GM23338 (cell line): ENCODE measurements at regions not wholly inside any gene's neighbourhood (a gene's known extent, or its start where the extent isn't known, plus 50 kb on each side); places are given as distances from the start of the nearest gene placed in this dataset.

Source experiments
- ATAC-seq: fragments of 200-7000 bp; cut with Tn5 transposase; 3 replicates; pipeline ENCODE4 v1.9.1; 2020
- DNase-seq: peaks from one replicate; pipeline ENCODE4 v3.0.0-alpha.2; 2015; ENCODE audit warnings: low spot score
- H2AFZ ChIP-seq: fragments of 200-600 bp; sonication (generic); 2 replicates; pipeline ENCODE4 v1.8.0; 2016; ENCODE audit warnings: antibody characterized with exemption, mild to moderate bottlenecking, moderate library complexity
- H3F3A ChIP-seq: fragments of 200-600 bp; sonication (generic); replicated peaks from 2 replicates; pipeline ENCODE4 v1.8.0; 2017; ENCODE audit warnings: antibody characterized with exemption, mixed run types, low read depth
- H3K27ac ChIP-seq: fragments of 200-600 bp; sonication (generic); 2 replicates; pipeline ENCODE4 v1.6.1; 2016; ENCODE audit warnings: low read depth
- H3K27me3 ChIP-seq: fragments of 200-600 bp; sonication (generic); 2 replicates; pipeline ENCODE4 v1.8.0; 2016; ENCODE audit warnings: mild to moderate bottlenecking, mixed run types, moderate library complexity; ENCODE audit not compliant: insufficient read depth
- H3K36me3 ChIP-seq: fragments of 200-600 bp; sonication (generic); 2 replicates; pipeline ENCODE4 v1.8.0; 2016; ENCODE audit warnings: mild to moderate bottlenecking; ENCODE audit not compliant: insufficient read depth
- H3K4me1 ChIP-seq: fragments of 200-600 bp; sonication (generic); 2 replicates; pipeline ENCODE4 v1.8.0; 2016; ENCODE audit warnings: mild to moderate bottlenecking, moderate library complexity; ENCODE audit not compliant: insufficient read depth
- H3K4me2 ChIP-seq: fragments of 200-600 bp; sonication (generic); 2 replicates; pipeline ENCODE4 v1.7.1; 2017; ENCODE audit warnings: mixed run types
- H3K4me3 ChIP-seq: fragments of 200-600 bp; sonication (generic); 2 replicates; pipeline ENCODE4 v1.6.1; 2016; ENCODE audit warnings: mixed run types
- H3K79me2 ChIP-seq: fragments of 200-600 bp; sonication (generic); replicated peaks from 2 replicates; pipeline ENCODE4 v1.8.0; 2017; ENCODE audit warnings: mild to moderate bottlenecking; ENCODE audit not compliant: insufficient read depth
- H3K9me2 ChIP-seq: fragments of 200-600 bp; sonication (generic); 2 replicates; pipeline ENCODE4 v1.8.0; 2017; ENCODE audit not compliant: insufficient read depth
- H4K20me1 ChIP-seq: fragments of 200-600 bp; sonication (generic); replicated peaks from 2 replicates; pipeline ENCODE4 v1.8.0; 2017; ENCODE audit warnings: mild to moderate bottlenecking; ENCODE audit not compliant: insufficient read depth
- H3K27ac Mint-ChIP-seq: 2 replicates; pipeline ENCODE4 v1.8.0; 2020; ENCODE audit warnings: inconsistent platforms, mild to moderate bottlenecking, moderate library complexity, mixed read lengths
- H3K27me3 Mint-ChIP-seq: 3 replicates; pipeline ENCODE4 v1.8.0; 2022; ENCODE audit warnings: low read depth, mild to moderate bottlenecking, moderate library complexity, mixed read lengths, inconsistent platforms; ENCODE audit not compliant: insufficient read depth, poor library complexity
- H3K36me3 Mint-ChIP-seq: 3 replicates; pipeline ENCODE4 v1.8.0; 2021; ENCODE audit warnings: low read depth, mild to moderate bottlenecking, inconsistent platforms, moderate library complexity, mixed read lengths
- H3K4me1 Mint-ChIP-seq: 3 replicates; pipeline ENCODE4 v1.8.0; 2020; ENCODE audit warnings: mild to moderate bottlenecking, inconsistent platforms, mixed read lengths
- H3K4me3 Mint-ChIP-seq: 3 replicates; pipeline ENCODE4 v1.8.0; 2021; ENCODE audit warnings: moderate library complexity, mild to moderate bottlenecking, inconsistent platforms, mixed read lengths
- H3K9me3 Mint-ChIP-seq: 3 replicates; pipeline ENCODE4 v1.8.0; 2020; ENCODE audit warnings: moderate library complexity, mild to moderate bottlenecking, inconsistent platforms, mixed read lengths
- CREB1 ChIP-seq: fragments of 250-450 bp; sonication (Bioruptor Pico); IDR thresholded peaks from 2 replicates; pipeline ENCODE4 v1.5.0; 2020; ENCODE audit warnings: low read depth, mild to moderate bottlenecking, moderate library complexity
- CTCF ChIP-seq, 2 experiments: fragments of 200-600 bp in 1 of 2; sonication (generic) in 1 of 2; conservative IDR thresholded peaks; 2 replicates each; pipeline versions ENCODE4 v1.5.1 to v1.6.1; 2016 to 2017; ENCODE audit warnings: antibody characterized with exemption in 2 of 2, low read depth in 2 of 2, mild to moderate bottlenecking in 2 of 2, moderate library complexity in 1 of 2
- ETS1 ChIP-seq: IDR thresholded peaks from 2 replicates; pipeline ENCODE4 v1.6.1; 2016; ENCODE audit warnings: antibody characterized with exemption
- EZH2 ChIP-seq: fragments of 200-600 bp; sonication (generic); IDR thresholded peaks from one replicate; pipeline ENCODE4 v1.8.0; 2017; ENCODE audit warnings: antibody characterized with exemption, mild to moderate bottlenecking, low read depth; ENCODE audit not compliant: unreplicated experiment
- EZH2phosphoT487 ChIP-seq: fragments of 200-600 bp; sonication (generic); IDR thresholded peaks from one replicate; pipeline ENCODE4 v1.8.1; 2018; ENCODE audit warnings: antibody characterized with exemption; ENCODE audit not compliant: unreplicated experiment
- JUNB ChIP-seq: IDR thresholded peaks from one replicate; pipeline ENCODE4 v1.6.1; 2016; ENCODE audit warnings: antibody characterized with exemption; ENCODE audit not compliant: unreplicated experiment
- NANOG ChIP-seq: IDR thresholded peaks from 2 replicates; pipeline ENCODE4 v1.6.1; 2016; ENCODE audit warnings: antibody characterized with exemption, borderline replicate concordance
- POLR2AphosphoS5 ChIP-seq: IDR thresholded peaks from 2 replicates; pipeline ENCODE4 v1.6.1; 2016; ENCODE audit warnings: antibody characterized with exemption, low read depth
- REST ChIP-seq: IDR thresholded peaks from one replicate; pipeline ENCODE4 v1.6.1; 2018; ENCODE audit warnings: antibody characterized with exemption; ENCODE audit not compliant: unreplicated experiment
- STAT1 ChIP-seq: IDR thresholded peaks from one replicate; pipeline ENCODE4 v1.6.1; 2016; ENCODE audit warnings: antibody characterized with exemption; ENCODE audit not compliant: unreplicated experiment
- ZNF114 ChIP-seq: fragments of 250-450 bp; sonication (Bioruptor Pico); IDR thresholded peaks from 2 replicates; pipeline ENCODE4 v1.5.0; 2020; ENCODE audit warnings: mild to moderate bottlenecking, moderate library complexity
- ZNF331 ChIP-seq: fragments of 250-450 bp; sonication (Bioruptor Pico); IDR thresholded peaks from 2 replicates; pipeline ENCODE4 v1.5.0; 2020; ENCODE audit warnings: low read depth, mild to moderate bottlenecking, moderate library complexity

GRCh38 chr4:112770114-112770513, 133.2 kb downstream of the LARP7 start (continued):
- TF ChIP-seq CTCF (conservative IDR thresholded peaks at IDR 0.05; ENCODE audit: low read depth in 2 of 2) (no peak), REST (no peak), POLR2AphosphoS5 (no peak), EZH2 (no peak), NANOG (no peak), ZNF331 (CRISPR knock-in tag) (no peak), JUNB (no peak), ETS1 (no peak), ZNF114 (CRISPR knock-in tag) (no peak), EZH2phosphoT487 (no peak), STAT1 (no peak)

GRCh38 chr4:112775801-112776200, 138.9 kb downstream of the LARP7 start:
- H3K4me3 Mint-ChIP-seq = no peak overlapping the region
- peaks cover 34% of the 10 kb centered on the region for H3K79me2 ChIP-seq
- H3K4me3 ChIP-seq = no peak overlapping the region
- H3F3A ChIP-seq = peaks cover 6% of the 10 kb centered on the region
- H3K9me2 ChIP-seq = no peaks in the 10 kb centered on the region
- no peak overlapping the region for H2AFZ ChIP-seq
- H3K36me3 Mint-ChIP-seq = peaks cover 27% of the 10 kb centered on the region
- H3K27ac Mint-ChIP-seq = peak overlapping the region; percentile 75
- H3K4me1 Mint-ChIP-seq = peaks cover 14% of the 10 kb centered on the region
- H3K4me1 ChIP-seq = peaks cover 13% of the 10 kb centered on the region
- no peaks in the 10 kb centered on the region; the same call in 1 of the 2 replicates for H3K36me3 ChIP-seq
- peak; percentile 13 for DNase-seq
- peak overlapping the region; percentile 81 for H3K27ac ChIP-seq
- H3K9me3 Mint-ChIP-seq = peaks cover 9% of the 10 kb centered on the region; the same call in 1 of the 3 replicates
- no peaks in the 10 kb centered on the region for H4K20me1 ChIP-seq
- 0 out of 2 replicates have a peak overlapping the region, but pooled peaks have one; percentile 14 for H3K4me2 ChIP-seq
- no peaks in the 10 kb centered on the region for H3K27me3 ChIP-seq
- ATAC-seq = peak; percentile 56
- H3K27me3 Mint-ChIP-seq = peaks cover 5% of the 10 kb centered on the region
- TF ChIP-seq ETS1 = no peak
- no peak for TF ChIP-seq STAT1
- no peak for TF ChIP-seq POLR2AphosphoS5
- TF ChIP-seq CTCF (conservative IDR thresholded peaks at IDR 0.05; ENCODE audit: low read depth in 2 of 2) = no peak
- TF ChIP-seq CREB1 = no peak
- TF ChIP-seq ZNF331 (CRISPR knock-in tag) = no peak
- TF ChIP-seq EZH2phosphoT487 = no peak
- TF ChIP-seq NANOG = no peak
